ENCODE measurements at regions not wholly inside any gene's neighbourhood (a gene's known extent, or its start where the extent isn't known, plus 50 kb on each side); places are given as distances from the start of the nearest gene placed in this dataset.
"Not testable (repeated sequence)": the region's sequence is repeated elsewhere in the genome, so short reads cannot be mapped to it uniquely, and the experiment has no call there.

GRCh38 chr7:66413379-66414114 lies 208.4 kb downstream of the TPST1 start:
- DNase-seq = peak; percentile 81

GRCh38 chr7:66415659-66416265 lies 210.6 kb downstream of the TPST1 start:
- no peak for DNase-seq

GRCh38 chr7:66418537-66418936 lies 210.1 kb upstream of the KCTD7 start:
- no peak for DNase-seq

GRCh38 chr7:66419210-66419609 lies 209.5 kb upstream of the KCTD7 start:
- no peak for DNase-seq

- DNase-seq = no peak
Observed at GRCh38 chr7:66421830-66422475, 206.7 kb upstream of the KCTD7 start.

- no peak for DNase-seq
Observed at GRCh38 chr7:66423729-66424128, 205.0 kb upstream of the KCTD7 start.

GRCh38 chr7:66426332-66426731 lies 202.3 kb upstream of the KCTD7 start:
- DNase-seq = no peak

- no peak for DNase-seq
Observed at GRCh38 chr7:66426996-66427395, 201.7 kb upstream of the KCTD7 start.

GRCh38 chr7:66427956-66428355 lies 200.7 kb upstream of the KCTD7 start:
- no peak for DNase-seq

GRCh38 chr7:66429498-66430163 lies 199.1 kb upstream of the KCTD7 start:
- DNase-seq = no peak

GRCh38 chr7:66430164-66430545 lies 198.5 kb upstream of the KCTD7 start:
- no peak for DNase-seq

- not testable (repeated sequence) for DNase-seq
Observed at GRCh38 chr7:66438703-66439405, 189.8 kb upstream of the KCTD7 start.

- DNase-seq = no peak
Observed at GRCh38 chr7:66442385-66442784, 186.3 kb upstream of the KCTD7 start.

- DNase-seq = no peak
Observed at GRCh38 chr7:66443946-66444345, 184.7 kb upstream of the KCTD7 start.

GRCh38 chr7:66447007-66447406 lies 181.7 kb upstream of the KCTD7 start:
- not testable (repeated sequence) for DNase-seq

GRCh38 chr7:66450814-66451213 lies 177.9 kb upstream of the KCTD7 start:
- not testable (repeated sequence) for DNase-seq

GRCh38 chr7:66451713-66452112 lies 177.0 kb upstream of the KCTD7 start:
- not testable (repeated sequence) for DNase-seq

- no peak for DNase-seq
Observed at GRCh38 chr7:66452165-66452564, 176.5 kb upstream of the KCTD7 start.

GRCh38 chr7:66453340-66453739 lies 175.3 kb upstream of the KCTD7 start:
- no peak for DNase-seq

- DNase-seq = no peak
Observed at GRCh38 chr7:66454600-66455225, 174.0 kb upstream of the KCTD7 start.

GRCh38 chr7:66455432-66455831 lies 173.2 kb upstream of the KCTD7 start:
- DNase-seq = not testable (repeated sequence)

GRCh38 chr7:66456431-66456830 lies 172.2 kb upstream of the KCTD7 start:
- DNase-seq = not testable (repeated sequence)

All from central memory CD4-positive, alpha-beta T cell (primary cell).